SK-N-MC (cell line): ENCODE measurements at regions not wholly inside any gene's neighbourhood (a gene's known extent, or its start where the extent isn't known, plus 50 kb on each side); places are given as distances from the start of the nearest gene placed in this dataset.

ENCODE experiments used
- EZH2 ChIP-seq: fragments of 200-600 bp; sonication (generic); IDR thresholded peaks from one replicate; pipeline ENCODE4 v1.6.1; 2017; ENCODE audit warnings: antibody characterized with exemption
- POLR2AphosphoS5 ChIP-seq: IDR thresholded peaks from 2 replicates; pipeline ENCODE4 v1.6.1; 2012; ENCODE audit warnings: mild to moderate bottlenecking, low read depth, low read length, borderline replicate concordance

DNA sequence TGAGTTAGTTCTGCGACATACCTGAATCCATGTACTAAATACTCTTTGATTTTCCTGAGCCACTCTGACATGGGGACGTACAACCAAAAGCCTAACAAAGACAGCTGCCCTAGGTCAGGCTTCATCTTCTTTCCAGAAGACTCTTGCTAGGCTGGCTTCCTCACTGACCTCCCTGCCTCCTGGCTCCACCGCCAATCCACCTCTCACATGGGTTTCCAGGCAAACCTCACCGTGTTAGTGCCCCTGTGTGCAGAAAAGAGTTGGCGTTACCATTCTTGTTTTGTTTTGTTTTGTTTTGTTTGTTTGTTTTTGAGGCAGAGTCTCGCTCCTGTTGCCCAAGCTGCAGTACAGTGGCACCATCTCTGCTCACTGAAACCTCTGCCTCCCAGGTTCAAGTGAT is 135.3 kb downstream of the WSCD1 start:
- TF ChIP-seq POLR2AphosphoS5 (no peak), EZH2 (no peak)
